ENCODE measurements at regions not wholly inside any gene's neighbourhood (a gene's known extent, or its start where the extent isn't known, plus 50 kb on each side); places are given as distances from the start of the nearest gene placed in this dataset.
A peak's percentile ranks its signal among the peaks of the same experiment; 100 is the strongest.
"Not testable (repeated sequence)": the region's sequence is repeated elsewhere in the genome, so short reads cannot be mapped to it uniquely, and the experiment has no call there.

DNA sequence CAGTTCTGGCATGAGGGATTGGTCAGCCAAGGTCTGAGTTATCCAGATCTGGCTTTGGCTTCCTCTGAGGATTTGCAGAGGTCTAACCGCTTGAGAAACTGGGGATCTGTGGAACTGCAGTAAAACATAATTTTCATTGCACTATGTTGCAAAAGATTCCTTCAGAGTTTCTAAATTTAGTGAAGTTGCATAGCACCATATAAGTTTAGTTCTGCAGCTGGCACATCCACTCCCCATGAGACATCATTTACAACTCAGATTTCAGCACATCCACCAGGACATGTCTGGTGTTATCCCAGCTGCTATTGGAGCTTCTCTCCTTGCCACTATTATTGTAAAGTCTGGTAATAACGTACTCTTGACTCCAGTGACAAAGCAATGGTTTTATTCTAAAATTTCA, 181.5 kb downstream of the CWF19L2 start:
- DNase-seq: no peak

DNA sequence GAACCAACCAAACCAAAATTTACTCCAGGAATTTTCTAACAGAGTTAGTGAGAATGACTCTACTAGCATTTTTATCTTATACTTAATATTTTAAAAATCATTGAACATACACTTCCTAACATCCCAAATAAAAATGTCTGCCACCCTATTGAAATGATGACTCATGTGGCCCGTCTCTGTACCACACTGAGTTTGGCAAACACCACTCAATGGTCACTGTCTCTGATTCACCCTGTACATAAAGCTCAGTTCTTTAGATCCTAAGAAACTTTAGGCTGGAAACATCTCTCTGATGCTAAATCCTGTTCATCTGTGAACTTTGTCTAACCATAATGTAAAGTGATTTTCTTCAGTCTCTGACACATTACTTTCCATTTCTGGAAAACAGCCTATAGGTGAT, 182.0 kb downstream of the CWF19L2 start:
- DNase-seq: peak; percentile 42

DNA sequence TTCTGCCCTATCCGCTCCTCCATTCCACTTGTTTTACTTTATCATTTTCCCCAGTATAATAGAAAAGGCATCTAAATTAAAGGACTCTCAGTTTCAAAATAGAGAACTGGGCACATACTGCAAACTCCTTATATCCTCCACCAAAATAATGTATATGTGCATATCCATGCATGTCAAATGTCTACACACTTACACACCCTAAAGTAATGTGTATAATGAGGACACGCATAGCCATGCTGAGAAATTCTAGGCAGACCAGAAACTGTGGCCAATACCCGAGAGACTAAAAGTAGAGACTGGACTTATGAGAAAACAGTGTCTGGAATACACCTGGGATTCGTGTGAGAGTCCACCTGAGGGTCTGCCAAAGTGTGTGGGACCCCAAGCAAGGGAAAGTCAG, 183.5 kb downstream of the CWF19L2 start:
- no peak for DNase-seq

DNA sequence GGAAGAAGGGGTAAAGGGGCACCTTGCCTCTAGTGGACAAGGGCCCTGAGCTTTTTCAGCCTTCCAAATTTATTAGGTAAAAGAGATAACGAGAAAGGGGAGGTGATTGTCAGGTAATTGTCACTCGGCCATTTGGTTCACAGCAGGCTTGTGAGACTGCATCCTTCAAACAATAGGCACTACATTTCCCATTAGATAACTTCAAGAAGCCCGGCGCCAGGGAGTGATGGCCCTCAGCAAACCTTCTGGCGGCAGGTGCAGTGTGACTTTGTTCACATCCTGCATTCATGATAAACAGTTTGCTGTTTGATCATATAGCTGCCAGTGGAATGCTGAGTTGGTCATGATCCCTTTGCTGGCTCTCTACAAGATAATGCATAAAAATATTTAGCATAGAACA, 185.1 kb downstream of the CWF19L2 start:
- no peak for DNase-seq

DNA sequence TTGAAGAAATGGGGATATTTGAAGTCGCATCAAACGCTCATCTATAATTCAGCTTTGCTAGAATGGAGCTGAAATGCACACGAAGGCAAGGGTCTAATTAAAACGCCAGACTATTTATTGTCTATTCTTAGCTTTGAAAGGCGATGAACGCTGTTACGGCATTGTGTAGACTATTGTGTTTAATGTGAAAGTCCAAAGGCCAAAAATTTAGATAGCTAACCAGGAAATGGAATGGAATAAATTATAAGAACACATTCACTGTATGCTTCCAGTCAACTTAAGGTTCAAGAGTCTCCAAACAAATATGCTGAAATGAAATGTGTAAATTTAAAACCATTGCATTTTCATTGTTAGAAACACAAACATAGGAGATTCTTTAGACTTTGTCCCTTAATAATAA, 186.2 kb downstream of the CWF19L2 start:
- no peak for DNase-seq

DNA sequence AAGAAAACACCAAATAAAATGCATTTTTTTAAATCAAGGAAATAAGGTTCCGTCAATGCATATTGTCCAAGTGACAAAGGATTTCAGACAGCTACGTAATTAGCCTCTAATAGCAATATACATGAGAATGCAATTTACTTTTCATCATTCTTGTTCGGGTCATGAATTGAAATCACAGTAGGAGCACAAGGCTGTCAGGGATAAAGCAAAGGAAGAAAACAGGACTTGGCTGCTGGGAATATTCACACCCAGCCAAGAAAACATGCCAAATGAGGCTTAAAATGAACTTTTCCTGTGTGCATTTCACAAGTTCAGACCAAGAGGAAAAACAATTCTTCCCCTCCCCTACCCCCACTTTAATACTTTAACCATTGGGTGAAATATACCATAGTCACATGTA, 188.6 kb downstream of the CWF19L2 start:
- DNase-seq: no peak

DNA sequence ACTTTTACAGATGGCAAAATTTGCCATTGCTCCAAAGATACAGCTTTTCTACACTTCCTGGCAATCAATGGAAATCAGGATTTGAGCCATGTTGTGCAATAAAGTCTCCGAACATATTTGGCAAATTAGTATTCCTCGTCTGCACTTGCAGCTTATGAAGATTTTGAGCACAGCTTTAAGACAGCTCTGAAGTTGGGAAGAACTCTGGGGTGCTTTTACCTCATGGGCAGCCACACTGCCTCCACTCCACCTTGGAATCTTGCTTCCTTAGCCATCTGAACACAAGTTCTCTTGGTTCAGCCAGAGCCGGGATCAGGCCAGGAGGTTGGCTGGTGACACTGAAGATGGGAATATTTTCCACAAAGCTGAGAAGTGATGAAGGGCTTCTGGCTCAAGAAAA, 191.2 kb downstream of the CWF19L2 start:
- DNase-seq: no peak

DNA sequence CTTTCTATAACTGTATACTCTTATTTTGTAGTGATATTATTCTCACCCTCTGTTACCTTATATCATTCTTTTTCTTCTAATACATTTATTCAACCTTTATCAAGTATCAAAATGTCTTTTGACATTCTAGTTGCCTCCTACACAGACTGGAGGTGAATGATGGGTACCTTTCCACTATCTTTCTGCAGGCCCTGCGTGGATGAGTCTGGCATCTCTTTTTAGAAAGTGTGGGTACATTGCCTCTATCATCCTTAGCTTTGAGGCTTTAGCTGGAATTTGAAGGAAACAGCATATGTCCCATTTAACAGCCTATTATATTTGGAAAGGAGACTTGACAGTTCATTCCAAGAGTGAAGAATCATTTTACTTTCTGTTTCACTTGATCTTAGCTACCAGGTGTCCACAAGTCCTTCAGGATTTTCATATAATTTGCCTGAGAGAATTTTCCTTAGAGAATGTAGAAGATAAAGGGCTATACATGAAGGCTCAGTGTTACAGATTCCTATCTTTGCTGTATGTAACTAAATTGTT, 192.0 kb downstream of the CWF19L2 start:
- no peak for DNase-seq

DNA sequence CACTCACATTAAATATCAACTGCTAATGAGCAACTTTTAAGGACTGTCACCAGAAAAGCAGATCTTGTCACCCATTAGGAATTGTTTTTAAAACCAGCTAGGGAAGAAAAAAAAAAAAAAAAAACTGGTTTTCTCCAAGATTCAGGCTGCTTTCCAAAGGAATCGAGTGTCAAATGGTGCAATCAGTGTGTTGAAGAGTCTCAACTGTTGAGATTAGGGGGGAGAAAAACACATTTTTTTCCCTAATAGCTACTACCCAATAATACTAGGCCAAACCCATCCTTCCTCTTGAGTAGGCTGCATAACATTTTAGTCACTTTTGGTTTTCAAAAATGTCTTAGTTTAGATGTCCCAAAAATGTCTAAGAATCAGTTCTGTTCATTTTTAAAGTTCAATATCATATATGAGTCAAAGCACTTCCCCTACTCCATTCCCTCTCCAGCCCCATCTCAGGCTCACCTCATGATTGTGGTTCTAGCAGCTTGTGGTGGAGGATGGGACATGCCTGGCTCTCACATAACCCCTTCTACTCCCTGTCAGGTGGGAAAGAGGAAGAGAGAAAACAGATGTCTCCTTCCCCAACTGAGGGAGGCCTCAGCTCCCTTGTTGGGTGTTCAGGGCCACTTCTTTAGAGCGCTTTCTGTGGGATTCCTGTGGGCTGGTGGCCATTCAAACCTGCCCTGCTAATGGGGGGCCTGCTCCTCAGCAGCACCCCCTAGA, 193.6 kb downstream of the CWF19L2 start:
- DNase-seq: no peak

DNA sequence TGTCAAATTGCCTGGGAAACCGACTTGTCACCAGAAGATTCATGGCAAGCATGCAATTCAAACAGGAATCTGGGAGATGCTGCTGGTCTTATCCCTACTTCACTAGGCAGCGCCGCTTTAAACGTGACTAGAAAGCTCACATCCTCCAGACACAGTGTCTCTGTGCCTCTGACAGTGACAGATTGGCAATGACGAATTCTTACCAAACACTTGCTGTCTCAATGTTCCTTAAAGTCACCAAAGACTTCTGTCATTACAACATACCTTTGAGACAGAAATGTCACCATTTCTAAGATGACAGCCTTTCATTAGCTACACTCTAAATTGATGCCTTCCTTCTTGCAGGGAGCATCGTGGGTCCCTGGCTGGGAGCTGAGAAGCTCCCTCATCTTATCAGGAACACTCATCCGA, 197.8 kb downstream of the CWF19L2 start:
- DNase-seq: no peak

DNA sequence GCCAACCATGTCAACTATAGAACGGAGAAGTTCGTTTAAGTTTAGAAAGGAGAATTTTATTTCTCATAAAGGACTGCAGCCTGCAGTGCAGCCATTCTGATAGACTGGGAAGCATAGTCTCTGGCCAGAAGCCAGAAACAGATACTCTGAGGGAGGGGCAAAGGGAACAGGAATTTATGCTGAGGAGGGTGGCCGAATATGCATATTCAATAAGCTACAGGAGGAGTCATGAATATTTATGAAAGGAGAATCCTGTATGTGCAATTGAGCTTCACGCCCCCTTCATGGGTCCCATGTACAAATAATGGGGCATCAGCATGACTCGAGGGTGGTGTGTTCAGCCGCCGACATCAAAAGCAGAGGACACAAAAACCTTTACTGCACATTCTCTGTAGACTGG, 199.9 kb downstream of the CWF19L2 start:
- DNase-seq: no peak

DNA sequence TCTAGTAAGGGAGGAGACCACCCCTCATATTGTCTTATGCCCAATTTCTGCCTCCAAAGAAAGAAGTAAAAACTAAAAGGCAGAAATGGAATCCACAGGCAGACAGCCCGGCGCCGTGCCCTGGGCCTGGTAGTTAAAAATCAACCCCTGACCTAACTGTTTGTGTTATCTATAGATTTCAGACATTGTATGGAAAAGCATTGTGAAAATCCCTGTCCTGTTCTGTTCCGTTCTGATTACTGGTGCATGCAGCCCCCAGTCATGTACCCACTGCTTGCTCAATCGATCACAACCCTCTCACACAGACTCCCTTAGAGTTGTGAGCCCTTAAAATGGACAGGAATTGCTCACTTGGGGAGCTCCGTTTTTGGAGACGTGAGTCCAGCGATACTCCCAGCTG, 204.0 kb downstream of the CWF19L2 start:
- DNase-seq: not testable (repeated sequence)

DNA sequence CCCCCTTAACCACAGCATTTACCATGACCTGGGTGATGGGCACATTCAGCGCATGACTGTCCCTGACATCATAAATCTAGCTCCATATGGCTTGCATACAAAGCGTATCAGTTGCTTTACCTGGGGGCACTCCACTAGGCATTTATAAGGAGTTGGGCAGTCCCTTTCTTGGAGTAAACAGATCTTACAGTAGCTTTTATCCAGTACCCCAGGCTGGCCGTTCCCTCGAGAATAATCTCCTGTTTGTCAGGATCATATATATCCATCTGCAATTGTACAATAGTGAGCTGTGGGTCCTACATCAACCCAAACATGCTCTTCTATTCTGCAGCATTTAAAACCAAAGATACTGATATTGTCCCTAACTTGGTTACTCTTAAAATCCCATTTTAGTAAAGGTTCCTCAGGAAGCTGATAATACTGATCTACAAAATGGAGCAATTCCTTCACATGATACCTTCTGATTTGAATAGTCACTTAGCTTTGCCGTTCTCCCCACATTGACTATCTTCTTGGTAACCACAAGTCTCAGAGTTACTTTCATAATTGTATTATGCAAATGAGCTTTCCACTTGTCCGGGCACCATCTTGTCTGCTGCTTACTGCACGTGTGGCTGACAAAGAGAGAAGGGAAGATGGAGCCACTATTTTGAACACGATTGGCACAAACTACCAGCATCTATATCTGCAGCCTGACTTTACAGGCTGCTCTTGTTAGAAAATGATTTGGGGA, 205.0 kb downstream of the CWF19L2 start:
- DNase-seq: no peak

DNA sequence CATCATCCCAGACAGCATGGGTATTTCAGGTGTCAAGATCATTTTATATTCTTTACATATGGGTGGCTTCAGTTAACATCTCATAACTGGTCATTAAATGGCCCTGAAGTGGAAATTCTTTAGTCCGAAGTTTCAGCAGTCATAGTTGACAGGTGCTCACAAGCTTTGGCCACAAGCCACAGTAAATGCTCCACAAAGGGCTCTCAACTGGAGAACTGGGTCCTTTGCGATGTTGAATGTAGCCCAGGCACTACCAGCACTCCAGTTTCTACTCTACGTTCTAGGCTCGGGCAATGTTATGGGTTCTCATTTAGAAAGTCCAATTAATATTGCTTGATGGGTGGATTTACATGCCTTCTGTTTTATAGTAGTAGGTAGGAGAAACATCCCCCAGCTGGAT, 206.3 kb downstream of the CWF19L2 start:
- DNase-seq: no peak

DNA sequence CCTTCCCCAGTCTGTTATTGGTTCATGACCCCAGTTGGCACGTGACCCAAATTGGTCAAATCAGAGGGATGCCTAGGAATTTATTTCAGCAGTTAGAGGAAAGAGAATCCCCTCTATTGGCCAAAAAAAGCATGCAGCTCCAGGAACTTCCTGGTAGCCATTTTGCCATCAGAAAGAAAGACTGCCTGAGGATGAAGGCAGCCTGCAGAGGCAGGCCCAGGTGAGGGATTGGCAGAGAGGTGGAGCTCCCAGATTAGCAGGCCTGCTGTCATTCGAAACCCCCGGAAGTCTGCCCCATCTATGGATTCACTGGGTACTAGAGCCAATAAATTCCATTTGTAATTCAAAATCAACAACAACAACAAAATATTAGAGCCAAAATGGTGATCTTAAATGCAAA, 207.6 kb downstream of the CWF19L2 start:
- no peak for DNase-seq

DNA sequence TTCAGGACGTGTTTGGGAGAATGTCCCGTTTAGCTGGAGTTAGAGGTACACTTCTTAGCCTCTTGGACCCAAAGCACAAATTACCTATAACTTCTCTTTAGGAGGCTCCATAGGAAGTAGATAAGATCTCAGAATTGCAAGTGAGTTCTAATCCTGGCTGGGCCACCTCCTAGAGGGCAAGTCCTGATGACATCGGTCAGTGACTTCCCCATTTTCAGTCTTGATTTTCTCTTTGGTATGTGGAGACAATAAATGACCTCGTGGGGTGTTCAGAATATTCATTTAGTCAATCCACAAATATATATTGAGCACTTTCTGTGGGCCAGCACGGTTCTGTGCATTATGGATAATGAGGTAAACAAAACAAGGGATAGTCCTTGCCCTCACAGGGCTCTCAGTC, 208.6 kb downstream of the CWF19L2 start:
- no peak for DNase-seq

DNA sequence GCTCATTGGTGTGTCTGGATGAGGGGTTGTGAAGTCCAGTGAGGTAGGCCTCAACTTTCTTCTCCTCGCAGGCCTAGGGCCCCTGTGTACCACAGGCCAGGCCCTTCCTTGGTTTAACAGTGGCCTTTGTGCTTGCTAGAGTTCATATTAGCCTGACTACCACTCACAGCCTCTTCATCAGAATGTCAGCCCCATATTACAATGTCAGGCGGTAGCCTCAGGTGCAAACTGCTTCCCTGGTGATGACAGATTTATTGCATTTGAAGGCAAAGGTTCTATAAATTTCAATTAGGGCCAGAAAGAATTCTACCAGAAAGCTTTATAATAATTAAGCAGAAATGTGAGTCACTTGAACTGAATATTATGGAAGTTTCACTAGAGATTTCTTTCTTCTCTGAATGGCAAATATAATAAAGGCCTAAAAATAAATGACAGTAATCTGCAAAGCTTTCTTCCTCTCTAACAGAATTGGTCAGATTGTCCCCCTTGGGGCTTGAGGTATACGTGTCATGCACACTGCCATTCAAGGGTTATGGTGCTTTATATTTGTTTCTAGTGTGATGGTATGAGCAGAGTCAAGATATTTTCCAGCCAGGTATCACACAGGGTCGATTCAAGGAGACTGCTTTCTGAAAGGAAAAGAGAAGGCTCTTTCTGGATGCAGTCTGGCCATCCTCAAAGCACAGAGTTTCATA, 210.3 kb downstream of the CWF19L2 start:
- DNase-seq: no peak

DNA sequence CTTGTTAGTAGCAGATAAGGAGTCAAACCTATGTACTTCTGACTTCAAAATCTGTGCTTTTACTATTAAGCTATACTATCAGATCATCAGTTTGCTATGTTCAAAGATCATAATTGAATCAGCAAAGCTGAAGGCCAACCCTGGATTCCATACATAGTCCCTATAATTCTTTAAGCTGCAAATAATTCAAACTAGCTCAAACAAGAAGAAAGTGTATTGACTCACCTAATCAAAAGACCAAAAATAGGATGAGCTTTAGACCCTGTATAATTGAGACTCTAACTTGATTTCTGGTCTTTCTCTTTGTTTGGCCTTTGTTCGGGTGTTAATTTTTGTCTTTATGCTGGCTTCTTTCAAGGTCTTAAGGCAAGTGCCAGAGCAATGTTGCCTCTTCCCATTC, 213.7 kb downstream of the CWF19L2 start:
- DNase-seq: no peak

DNA sequence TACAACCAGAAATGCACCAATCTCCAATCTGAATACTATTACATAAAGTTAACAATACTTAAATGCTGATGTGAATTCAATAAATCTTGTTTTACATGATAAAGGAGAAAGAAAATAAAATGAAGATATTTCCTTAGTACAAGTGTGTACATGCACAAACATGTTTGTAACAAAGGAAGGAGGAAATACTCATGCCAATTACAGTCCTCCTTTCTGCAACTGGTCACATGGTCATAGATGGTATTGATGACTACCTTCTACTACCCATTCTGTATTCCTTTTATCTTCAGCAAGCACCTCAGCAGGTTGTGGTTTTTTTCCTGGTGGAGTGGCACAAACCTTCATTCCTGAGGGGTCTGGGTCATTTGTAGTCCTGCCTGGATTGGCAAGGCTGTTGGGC, 214.2 kb upstream of the GUCY1A2 start:
- DNase-seq: no peak

DNA sequence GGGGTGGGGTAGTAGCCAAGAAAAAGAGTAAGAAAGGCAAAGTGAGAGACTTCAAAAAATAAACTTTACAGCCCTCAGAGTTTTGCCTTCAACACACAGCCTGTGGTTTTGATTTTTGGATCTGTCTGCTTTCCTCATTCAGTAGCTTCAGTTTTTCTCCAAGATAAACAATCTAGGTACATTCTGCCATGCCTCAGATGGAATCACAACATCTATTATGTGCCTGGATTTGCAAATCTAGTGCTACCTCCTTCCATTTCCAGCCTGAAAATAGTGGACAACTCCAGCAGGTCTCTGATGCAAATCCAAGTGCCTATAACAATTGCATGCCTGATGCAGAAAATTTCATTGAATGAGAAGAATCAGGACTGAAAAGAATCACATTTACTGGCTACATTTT, 206.6 kb upstream of the GUCY1A2 start:
- DNase-seq: no peak

DNA sequence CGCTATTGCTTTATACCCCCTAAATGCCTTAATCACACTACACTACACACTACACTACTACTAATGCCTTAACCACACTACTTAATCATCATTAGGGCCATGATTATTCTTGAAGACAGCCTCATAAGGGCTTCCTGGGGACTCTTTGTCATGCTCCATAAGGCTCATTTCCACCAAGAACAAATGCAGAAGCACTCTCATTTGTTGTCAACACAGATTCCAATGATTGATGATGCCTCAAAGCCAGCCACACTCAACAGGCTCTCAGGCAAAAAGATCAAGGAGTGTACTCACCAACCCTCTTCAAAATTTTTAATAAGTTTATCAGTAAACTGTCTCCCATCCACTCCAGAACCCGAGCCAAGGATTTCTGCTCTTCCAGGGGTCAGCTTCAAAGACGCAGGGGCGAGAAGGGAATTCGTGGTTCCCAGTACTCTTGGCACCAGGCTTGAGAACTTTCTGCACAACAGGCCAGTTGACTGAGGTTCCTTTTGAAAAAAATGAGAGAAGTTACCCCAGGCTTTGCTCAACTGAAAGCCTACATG, 204.7 kb upstream of the GUCY1A2 start:
- DNase-seq: no peak

DNA sequence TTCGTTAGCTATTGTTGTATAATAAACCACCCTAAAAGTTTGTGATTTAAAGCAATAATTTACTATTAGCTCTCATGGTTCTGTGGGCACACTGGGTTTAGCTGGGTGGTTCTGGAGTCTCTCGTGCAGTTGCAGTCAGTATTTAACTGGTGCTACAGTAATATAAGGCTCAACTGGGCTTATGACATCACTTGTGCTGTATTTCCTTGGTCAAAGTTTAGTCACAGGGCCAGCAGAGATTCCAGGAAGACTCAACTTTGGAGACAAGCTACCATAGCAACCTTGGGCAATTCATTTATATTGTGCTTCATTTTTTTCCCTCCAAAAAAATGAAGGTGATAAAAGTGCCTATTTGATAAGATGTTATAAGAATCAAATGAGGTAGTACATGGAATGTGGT, 204.2 kb upstream of the GUCY1A2 start:
- DNase-seq: no peak

DNA sequence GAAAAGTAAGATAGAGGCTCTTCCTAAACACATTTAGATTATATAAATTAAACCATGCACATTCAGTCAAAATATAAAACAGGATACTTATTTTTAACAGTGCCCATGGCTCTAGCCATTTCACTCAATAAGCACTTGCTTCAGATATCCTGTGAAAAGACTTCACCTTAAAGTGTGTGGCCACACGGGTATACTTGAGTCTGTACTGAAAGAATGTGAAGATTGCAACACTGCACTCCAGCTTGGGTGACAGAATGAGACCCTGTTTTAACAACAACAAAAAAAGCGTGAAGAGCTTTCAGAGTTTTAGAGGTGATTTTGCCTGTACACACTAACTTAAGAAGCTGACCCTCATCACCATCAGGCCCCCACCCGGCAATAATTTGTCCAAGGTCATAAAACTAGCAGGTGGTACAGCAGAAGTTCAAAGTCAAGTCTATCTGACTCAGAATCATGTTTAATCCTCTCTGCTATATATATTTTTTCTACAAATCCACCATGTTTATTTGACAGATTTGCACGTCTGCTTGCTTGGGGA, 203.5 kb upstream of the GUCY1A2 start:
- DNase-seq: no peak
